Non-pigmented ciliary epithelial cell (primary cell): ENCODE measurements at regions not wholly inside any gene's neighbourhood (a gene's known extent, or its start where the extent isn't known, plus 50 kb on each side); places are given as distances from the start of the nearest gene placed in this dataset.
"Not testable (repeated sequence)": the region's sequence is repeated elsewhere in the genome, so short reads cannot be mapped to it uniquely, and the experiment has no call there.

ENCODE experiments used
- DNase-seq: peaks from one replicate; pipeline ENCODE4 v3.0.0-alpha.2; 2010; ENCODE audit warnings: low read depth

- no peak for DNase-seq
Measured at GRCh38 chr5:38680094-38680825, 123.8 kb upstream of the LIFR start.

DNA sequence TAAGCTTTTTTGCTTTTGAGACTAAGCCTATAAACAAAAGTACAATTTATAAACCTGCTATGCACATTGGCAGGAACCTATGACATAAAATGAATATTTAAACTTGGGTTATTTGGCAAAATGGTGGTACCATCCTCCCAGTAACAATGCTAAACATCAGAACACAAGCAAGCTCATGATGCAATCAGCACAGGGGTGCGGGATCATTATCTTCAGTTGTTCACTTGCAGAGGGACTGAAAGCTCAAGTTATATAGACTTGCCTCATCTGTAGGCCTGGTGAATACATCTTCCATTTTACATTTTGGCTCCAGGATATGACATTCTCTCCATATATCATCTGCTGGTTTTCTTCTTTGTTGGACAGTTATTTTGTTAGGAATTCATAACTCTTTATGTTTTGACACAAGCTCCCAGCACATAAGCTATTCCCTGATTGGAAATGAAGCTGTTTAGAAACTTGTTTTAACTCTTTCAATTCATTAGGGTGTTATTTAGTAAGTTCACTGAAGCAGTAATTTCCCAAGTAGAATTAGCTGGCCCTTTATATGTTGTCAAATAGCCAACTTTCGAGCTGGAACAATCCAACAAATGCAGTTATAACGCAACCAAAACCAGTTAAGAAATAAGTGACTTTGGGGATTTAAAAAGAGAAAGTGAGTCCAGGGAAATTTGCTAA is 124.7 kb upstream of the LIFR start:
- no peak for DNase-seq

- no peak for DNase-seq
Measured at GRCh38 chr5:38681966-38682365, 125.5 kb upstream of the LIFR start.

- no peak for DNase-seq
Measured at GRCh38 chr5:38686658-38687057, 130.2 kb upstream of the LIFR start.

DNA sequence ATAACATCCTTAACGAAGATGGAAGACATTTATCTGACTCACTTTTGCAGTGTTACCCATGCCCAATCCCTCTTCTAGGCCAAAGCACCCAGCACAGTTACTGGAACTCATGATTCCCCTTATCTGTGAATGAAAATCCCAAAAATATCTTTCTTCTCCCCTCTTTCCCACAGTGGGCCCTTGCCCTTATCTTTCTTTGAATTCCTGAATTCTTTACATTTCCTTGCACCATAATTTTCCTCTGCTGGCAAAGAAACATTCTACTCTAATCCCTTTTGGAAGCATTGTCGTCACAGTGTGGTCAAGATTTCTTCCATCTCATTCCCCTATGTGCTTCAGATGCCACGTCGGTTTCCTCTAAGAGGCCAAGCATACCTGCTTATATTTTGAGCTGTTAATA is 135.9 kb upstream of the LIFR start:
- no peak for DNase-seq

DNA sequence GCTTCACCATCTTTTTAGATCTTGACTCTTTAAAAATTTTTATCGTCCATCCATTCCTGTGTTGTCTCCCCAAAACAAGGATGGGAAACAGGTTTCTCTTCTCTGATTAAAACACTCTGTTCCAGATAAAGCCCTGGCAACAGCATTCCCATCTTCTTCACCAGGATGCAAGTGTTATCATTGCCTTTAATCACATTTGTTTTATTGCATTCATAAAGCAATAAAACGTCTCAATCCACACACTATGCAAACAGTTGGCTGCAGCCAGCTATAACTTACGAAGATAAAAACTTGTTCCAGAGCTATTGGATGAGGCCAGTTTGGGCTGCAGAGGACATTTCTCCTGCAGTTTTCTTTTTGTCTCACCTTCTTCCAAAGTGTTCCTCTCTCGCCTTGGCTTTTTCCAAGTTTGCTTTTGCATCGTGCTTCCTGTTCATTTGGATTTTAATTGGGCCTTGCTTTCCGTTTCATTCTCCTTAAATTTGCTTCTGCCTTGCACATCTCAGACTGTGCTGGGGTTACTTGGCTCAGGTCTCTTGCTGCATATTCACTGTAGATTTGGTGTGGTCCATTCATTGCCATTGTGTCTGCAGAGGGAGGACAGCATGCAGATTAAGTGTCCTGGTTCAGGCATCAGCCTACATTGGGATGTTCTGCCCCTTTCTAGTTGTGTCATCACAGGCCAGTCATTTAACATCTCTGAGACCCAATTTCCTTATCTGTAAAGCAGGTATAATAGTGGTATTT is 136.5 kb upstream of the LIFR start:
- DNase-seq = no peak

DNA sequence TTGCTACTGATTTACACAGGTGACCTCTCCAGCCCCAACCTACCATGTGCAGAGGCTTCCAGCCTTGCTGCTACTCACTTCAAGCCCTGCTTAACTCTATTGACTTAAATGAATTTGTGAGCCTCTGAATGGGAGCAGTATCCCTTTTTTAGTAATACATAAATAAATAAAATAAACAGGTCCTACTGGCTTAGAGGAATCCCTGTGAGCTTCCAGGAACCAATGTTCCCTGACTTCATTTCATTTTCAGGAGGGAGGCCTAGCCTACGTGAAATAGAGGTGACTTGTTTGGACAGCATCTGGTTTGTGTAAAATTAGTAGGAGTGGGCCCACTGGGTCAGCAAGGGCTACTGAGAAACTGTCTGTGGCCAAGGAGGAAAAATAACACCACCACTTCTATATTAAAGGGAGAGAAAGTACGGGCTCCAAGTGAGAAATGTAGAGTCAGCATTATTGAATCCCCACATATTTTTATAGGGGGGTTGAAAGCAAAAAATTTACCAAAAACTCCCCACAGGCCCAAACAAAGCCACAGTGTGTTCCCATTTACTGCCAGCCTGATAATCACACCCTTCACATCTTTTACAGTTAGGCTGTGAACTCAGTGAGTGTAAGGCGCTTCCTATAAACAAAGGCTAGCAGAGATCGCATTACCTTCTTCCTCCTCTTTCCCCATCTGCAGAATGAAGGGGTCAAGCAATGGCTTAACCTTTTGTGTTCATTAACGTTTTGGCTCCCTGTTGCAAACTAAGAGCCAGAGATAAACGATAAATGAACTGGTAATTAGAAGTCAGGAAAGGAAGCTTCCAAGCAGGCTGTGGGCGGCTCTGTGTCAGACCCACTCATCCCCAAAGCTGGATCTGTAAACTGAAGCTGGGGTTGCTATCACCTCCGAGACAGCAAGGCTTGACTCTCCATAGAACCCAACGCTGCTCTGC is 138.8 kb upstream of the LIFR start:
- DNase-seq = no peak

DNA sequence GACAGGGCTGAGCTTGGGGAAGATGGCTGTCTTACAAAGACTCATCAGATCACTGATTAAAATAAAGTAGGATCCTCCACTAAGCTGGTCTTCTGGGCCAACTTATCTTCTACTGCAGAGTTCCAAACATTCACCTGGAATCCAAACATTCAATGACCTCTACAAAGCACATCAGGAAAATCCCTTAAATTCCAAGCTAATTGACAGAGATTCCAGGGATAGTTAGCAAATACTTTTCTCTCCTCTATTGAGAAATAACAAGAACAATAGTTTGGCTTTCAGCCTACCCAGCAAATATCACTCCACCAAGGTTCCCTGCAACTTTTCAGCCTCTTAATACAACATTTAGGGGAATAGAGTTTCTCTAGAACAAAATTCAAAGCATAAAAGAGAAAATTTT is 140.6 kb upstream of the LIFR start:
- DNase-seq = no peak

- DNase-seq = not testable (repeated sequence)
Measured at GRCh38 chr5:38705529-38705928, 140.3 kb upstream of the OSMR start.

DNA sequence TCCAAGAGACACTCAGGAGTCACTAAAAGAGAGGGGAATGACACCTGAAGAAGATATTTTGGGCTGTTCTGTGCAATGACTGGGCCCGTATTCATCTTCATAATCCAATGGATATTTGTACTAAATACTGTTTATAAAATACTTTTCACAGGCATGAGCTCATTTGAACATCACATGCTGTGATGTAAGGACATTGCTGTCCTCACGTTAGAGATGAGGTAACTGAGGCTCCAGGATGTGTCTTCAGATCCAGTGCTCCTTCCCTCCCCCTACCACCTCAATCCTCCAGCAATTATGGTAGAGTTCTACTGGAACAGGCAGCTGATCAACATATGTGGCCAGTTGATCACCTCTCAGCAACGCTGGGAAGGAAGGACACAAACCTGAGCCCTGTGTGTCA is 139.4 kb upstream of the OSMR start:
- no peak for DNase-seq

DNA sequence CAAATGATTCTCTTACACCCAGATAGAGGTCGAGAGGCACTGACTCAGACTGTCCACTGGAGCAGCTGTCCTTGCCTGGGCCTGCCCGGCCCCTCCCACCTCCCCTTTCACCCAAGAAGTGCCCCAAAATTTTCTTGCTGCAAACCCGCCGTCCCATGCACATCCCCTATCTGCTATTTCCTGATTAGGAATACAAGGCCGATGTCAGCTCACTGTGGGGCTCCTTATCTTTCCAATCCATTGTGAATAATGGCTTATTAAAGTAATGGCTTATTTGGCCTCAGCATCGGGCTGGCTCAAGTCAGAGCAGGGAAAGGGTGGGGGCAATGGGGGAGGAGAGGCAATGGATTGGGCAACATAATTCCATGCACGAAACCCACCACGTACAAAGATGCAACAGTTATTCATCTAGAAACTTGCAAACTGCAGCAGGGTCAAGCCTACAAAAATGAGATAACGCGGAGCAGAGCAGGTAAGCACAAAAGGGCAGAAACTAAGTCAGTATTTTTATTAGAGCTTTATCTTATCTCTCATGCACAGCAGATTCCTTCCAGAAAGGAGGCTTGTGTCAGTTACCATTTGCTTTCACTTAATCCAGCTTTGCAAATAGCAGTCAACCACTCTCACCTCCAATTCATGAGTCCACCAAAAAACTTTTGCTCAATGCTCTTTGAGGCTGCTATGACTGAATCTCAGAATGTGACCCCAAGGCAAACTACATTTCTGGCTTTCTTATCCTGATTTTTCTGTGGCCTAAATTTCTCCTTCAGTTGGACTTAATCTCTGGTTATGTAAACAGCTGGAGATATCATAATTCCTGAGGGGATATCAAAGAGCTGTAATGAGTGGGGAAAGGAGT is 138.2 kb upstream of the OSMR start:
- DNase-seq = no peak

DNA sequence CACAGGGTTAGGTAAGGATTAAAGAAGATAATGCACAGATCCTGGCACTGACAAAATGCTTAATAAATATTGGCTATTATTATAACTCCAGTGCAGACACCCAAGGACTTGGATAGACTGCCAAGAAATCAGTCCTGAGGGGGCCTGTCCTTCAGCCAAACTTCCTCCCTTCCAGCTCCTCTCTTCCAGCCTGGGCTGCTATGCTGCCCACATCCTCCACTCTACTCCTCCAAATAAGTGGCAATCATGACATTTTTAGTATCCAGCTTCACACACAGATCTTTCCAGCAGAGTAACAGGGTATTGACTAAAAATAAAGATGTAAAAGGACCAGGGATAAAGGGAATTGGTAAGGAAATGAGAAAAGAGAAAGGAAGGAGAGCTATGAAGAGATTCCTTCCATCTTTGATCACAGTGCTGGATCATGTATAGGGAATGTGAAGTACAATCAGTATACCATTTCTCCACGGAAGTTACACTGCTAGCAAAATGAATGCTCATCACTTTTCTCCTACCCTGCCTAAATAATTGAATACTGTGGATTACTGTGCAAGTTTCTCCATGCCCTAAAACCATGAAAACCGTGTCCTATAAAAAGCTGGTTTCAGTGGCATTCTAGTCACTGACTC is 136.0 kb upstream of the OSMR start:
- DNase-seq = no peak

DNA sequence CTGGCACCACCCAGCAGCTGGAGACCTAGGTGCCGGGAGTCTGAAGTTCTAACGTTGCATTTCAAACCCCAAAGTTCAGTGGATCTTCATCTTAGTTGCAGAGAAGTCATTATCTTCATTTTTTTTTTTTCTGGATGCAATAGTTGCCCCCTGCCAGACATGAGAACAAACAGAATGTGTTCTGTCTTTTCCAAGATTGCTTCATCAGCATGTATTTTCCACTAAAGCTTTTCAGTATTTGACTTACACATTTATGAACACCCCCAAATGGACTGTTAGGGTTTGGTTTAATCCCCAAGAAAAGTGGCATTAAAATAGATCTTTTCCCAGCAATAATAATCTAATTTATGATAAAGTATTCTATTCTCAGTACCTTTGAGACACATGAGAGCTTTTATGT is 135.2 kb upstream of the OSMR start:
- no peak for DNase-seq

GRCh38 chr5:38712391-38712790 is 133.4 kb upstream of the OSMR start:
- DNase-seq = no peak

DNA sequence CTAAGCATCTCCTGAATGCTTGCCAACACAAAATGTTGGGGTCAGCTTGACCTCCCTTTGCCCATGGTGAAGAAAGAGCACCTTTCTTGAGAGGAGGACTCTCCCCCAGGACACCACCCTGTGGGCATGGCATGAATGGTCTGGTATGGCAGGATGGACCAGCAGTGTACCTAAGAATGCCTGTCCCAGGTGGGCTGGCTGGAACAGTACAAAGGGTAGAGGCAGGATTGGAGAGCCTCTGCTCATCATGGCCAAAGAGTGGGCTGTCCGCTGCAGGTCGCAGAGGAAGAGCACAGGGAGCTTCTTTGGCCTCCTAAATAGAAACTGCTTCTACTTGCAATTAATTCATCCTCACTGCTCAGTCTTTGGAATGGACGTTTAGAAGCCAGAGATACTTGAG is 131.6 kb upstream of the OSMR start:
- no peak for DNase-seq

DNA sequence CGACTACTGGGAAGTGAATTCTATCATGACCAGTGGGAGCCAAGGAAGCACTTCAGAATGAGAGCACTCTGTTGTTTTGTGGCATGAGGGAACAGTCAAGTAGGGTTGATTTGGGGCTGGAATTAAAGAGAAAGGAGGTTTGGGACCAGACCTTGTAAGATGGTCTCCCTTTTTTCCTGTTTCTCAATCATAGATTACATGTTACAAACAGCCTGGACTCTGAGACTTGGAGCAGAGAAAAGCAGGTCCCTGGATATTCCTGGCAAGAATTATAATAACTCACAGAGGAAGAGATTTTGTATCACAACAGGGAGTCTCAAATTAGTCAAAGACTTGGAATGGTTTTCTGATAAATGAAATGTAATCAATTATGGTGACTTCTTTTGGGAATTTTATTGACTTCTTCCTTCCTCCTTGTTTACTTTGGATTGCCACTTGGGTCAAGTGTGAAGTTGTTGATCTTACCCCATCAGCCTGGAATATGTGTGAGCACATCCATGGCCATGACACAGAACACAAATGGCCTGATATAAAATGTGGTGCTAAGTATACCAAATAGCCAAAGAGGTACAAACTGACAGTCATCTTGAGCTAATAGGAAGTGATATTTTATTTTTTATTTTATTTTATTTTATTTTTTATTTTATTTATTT is 131.0 kb upstream of the OSMR start:
- no peak for DNase-seq

- DNase-seq = no peak
Measured at GRCh38 chr5:38715696-38716095, 130.1 kb upstream of the OSMR start.

DNA sequence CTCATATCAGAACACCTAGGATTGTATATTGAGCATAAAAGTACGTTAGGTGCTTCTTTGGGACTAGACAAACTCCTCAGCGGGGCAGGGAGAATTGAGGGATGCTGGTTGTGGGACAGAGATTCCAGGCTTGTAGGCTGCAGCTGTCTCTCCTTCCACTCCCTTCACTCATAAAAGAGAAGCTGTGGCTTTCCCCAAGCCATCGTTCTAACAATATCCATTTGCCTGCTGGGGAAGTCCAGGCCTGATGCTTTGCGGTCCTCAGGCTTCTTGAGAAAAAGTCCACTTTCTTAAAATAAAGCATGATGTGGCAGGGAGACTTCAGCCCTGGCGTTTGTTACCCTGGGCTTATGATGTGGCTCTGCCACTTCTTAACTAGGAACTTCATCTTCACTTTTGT is 129.3 kb upstream of the OSMR start:
- no peak for DNase-seq

DNA sequence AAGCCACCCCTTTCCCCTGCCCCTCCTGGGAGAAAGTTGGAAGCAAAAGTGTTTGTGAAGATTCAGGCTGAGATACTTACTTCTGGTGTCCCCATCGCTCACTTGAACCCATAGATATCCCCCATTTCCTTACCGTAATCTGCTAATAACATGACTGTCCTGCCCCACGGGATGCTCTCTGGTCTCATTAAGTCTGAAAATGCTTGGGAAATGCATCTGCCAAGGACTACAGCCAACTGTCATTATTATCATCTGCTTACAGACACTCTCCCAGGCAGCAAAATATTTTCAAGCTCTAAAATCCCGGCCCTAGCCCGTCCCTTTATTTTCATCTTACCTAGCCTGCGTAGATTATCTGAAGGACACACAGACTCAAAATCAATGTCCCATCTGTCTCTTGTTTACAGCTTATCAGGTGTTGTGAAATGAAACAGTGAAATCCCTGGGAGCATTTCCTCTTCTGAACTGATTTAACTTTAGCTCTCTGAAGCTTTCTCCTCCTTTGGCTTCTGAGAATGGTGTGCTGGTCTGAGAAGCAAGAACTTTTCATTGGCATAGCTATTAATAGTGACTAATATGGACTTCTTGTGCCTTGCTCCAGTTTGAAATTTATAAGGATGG is 126.9 kb upstream of the OSMR start:
- no peak for DNase-seq

DNA sequence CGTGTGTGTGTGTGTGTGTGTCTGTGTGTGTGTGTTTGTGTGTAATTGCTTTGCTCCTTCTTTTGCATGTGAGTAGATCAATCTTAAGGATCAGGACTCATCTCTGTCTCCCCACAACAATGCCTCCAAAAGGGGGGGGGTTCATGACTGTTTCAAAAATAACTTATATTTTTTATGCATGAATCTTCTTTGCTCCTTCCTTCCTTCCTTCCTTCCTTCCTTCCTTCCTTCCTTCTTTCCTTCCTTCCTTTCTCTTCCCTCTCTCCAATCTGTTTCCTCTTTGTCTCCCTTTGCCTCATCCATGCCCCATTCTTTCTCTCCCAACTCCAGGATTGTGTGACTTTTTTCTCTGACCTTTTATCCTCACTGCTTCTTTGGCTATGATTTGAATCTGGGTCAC is 126.4 kb upstream of the OSMR start:
- no peak for DNase-seq
